Upper lobe of right lung (tissue), 1 donor: ENCODE measurements at regions not wholly inside any gene's neighbourhood (a gene's known extent, or its start where the extent isn't known, plus 50 kb on each side); places are given as distances from the start of the nearest gene placed in this dataset.

Experiments
- ATAC-seq: fragments of 200-7000 bp; cut with Tn5 transposase; one replicate; pipeline ENCODE4 v1.9.1; 2020; ENCODE audit warnings: mild to moderate bottlenecking, moderate library complexity
- DNase-seq: peaks from one replicate; pipeline ENCODE4 v3.0.0-alpha.2; 2020
- H3K27ac ChIP-seq: fragments of 200-600 bp; one replicate; pipeline ENCODE4 v1.8.0; 2022
- H3K27me3 ChIP-seq: fragments of 200-600 bp; one replicate; pipeline ENCODE4 v1.8.0; 2022; ENCODE audit warnings: mild to moderate bottlenecking
- H3K36me3 ChIP-seq: fragments of 200-600 bp; one replicate; pipeline ENCODE4 v1.8.0; 2022
- H3K4me1 ChIP-seq: fragments of 200-600 bp; one replicate; pipeline ENCODE4 v1.8.0; 2022
- H3K4me3 ChIP-seq: fragments of 200-600 bp; one replicate; pipeline ENCODE4 v1.8.0; 2022; ENCODE audit warnings: mild to moderate bottlenecking
- H3K9me3 ChIP-seq: fragments of 200-600 bp; one replicate; pipeline ENCODE4 v1.8.0; 2022
- CTCF ChIP-seq: fragments of 200-600 bp; IDR thresholded peaks from one replicate; pipeline ENCODE4 v1.8.0; 2022; ENCODE audit warnings: antibody characterized with exemption
- intact Hi-C: fragments of 100-400 bp; cut with DNase I; formaldehyde crosslinking; loops from one replicate; pipeline ENCODE4 v1.11.0; 2022
- donor health status: DM: no; HTN: yes; CAD: no; lungs with severe emphysema.

- Histone ChIP-seq H3K27ac (no peak overlapping the region), H3K9me3 (no peaks in the 10 kb centered on the region), H3K36me3 (no peaks in the 10 kb centered on the region), H3K27me3 (no peaks in the 10 kb centered on the region), H3K4me3 (no peak overlapping the region), H3K4me1 (no peaks in the 10 kb centered on the region)
- DNase-seq = no peak
- TF ChIP-seq CTCF = no peak
- peak; percentile 8 for ATAC-seq
- intact Hi-C loops = no loop called here
Measured at GRCh38 chr19:5237939-5238480, 102.6 kb downstream of the PTPRS start.

GRCh38 chr19:5237190-5237780 is 103.3 kb downstream of the PTPRS start:
- Histone ChIP-seq H3K27ac (no peak overlapping the region), H3K4me1 (no peaks in the 10 kb centered on the region), H3K9me3 (no peaks in the 10 kb centered on the region), H3K36me3 (no peaks in the 10 kb centered on the region), H3K27me3 (no peaks in the 10 kb centered on the region), H3K4me3 (no peak overlapping the region)
- no peak for TF ChIP-seq CTCF
- intact Hi-C loops = no loop called here
- ATAC-seq = peak; percentile 29
- no peak for DNase-seq

- ATAC-seq = no peak
- intact Hi-C loops = no loop called here
- no peaks in the 10 kb centered on the region for H3K27me3 ChIP-seq
- H3K4me1 ChIP-seq = no peaks in the 10 kb centered on the region
- DNase-seq = no peak
- H3K27ac ChIP-seq = no peak overlapping the region
- no peaks in the 10 kb centered on the region for H3K36me3 ChIP-seq
- TF ChIP-seq CTCF = no peak
- H3K4me3 ChIP-seq = no peak overlapping the region
- H3K9me3 ChIP-seq = no peaks in the 10 kb centered on the region
Measured at GRCh38 chr19:5235458-5236219, 105.0 kb downstream of the PTPRS start.

- Histone ChIP-seq H3K27me3 (no peaks in the 10 kb centered on the region), H3K9me3 (no peaks in the 10 kb centered on the region), H3K4me1 (no peaks in the 10 kb centered on the region), H3K4me3 (no peak overlapping the region), H3K36me3 (no peaks in the 10 kb centered on the region), H3K27ac (no peak overlapping the region)
- no peak for TF ChIP-seq CTCF
- intact Hi-C loops = no loop called here
- DNase-seq (no peak), ATAC-seq (no peak)
Measured at GRCh38 chr19:5234412-5234811, 106.2 kb downstream of the PTPRS start.

GRCh38 chr19:5232798-5233505 is 107.7 kb downstream of the PTPRS start:
- Histone ChIP-seq H3K27ac (no peak overlapping the region), H3K36me3 (no peaks in the 10 kb centered on the region), H3K27me3 (no peaks in the 10 kb centered on the region), H3K9me3 (no peaks in the 10 kb centered on the region), H3K4me1 (no peaks in the 10 kb centered on the region), H3K4me3 (no peak overlapping the region)
- intact Hi-C loops = no loop called here
- no peak for TF ChIP-seq CTCF
- no peak for DNase-seq
- ATAC-seq = no peak
